ENCODE measurements at regions not wholly inside any gene's neighbourhood (a gene's known extent, or its start where the extent isn't known, plus 50 kb on each side); places are given as distances from the start of the nearest gene placed in this dataset.
A peak's percentile ranks its signal among the peaks of the same experiment; 100 is the strongest.

GRCh38 chrX:25191403-25191802 is 175.6 kb upstream of the ARX start:
- TF ChIP-seq RAD21 (CRISPR knock-in tag; conservative IDR thresholded peaks at IDR 0.05 in 1 of 2, IDR thresholded peaks at IDR 0.05 in 1 of 2) = 0 out of 4 replicates have a peak, but pooled peaks of 1 of the 2 experiments have one; percentile 9
- TF ChIP-seq CTCF (IDR thresholded peaks at IDR 0.05 in 2 of 3, conservative IDR thresholded peaks at IDR 0.05 in 1 of 3; ENCODE audit: insufficient read depth in 2 of 3, low read depth in 1 of 3, low read length in 3 of 3) = peak in 2 of 3 experiments; percentile 15 to 25; a peak in 1 of 6 replicates
- no peak for TF ChIP-seq CREB1 (IDR thresholded peaks at IDR 0.05)
- no peak for TF ChIP-seq CREB1 (CRISPR knock-in tag; IDR thresholded peaks at IDR 0.05)
- no peaks in the 10 kb centered on the region for H3K4me1 ChIP-seq (replicated peaks in 1 of 2; ENCODE audit: control insufficient read depth in 2 of 2, insufficient read depth in 2 of 2, low read length in 2 of 2)
- CTCF ChIA-PET (ENCODE audit: low intra/inter-chr PET ratio) = no interaction called here
- H4K20me1 ChIP-seq (replicated peaks; ENCODE audit: control insufficient read depth, insufficient read depth, low read length) = no peaks in the 10 kb centered on the region
- in situ Hi-C loops (cut with MboI) (no loop called here), intact Hi-C loops (cut with micrococcal nuclease) (no loop called here)
- H3K79me2 ChIP-seq (ENCODE audit: control insufficient read depth, insufficient read depth, low read length) = no peaks in the 10 kb centered on the region
- POLR2A ChIA-PET = interaction anchor here (1.0 kb wide), 1 partner anchor 13 kb away, joined by 4 read pairs; no protein-coding TSS in a partner anchor
- H2AFZ ChIP-seq (ENCODE audit: low read depth, low read length) = no peak overlapping the region
- no TSS peak for BruUV-seq (replicated peaks)
- no peaks in the 10 kb centered on the region for H3K9me1 ChIP-seq (ENCODE audit: control insufficient read depth, insufficient read depth, low read length)
- no peaks in the 10 kb centered on the region for H3K27me3 ChIP-seq (ENCODE audit: control insufficient read depth in 2 of 2, insufficient read depth in 2 of 2, low read length in 2 of 2)
- WGBS (ENCODE audit: insufficient coverage, low coverage, missing lambda C conversion rate) = 3% methylated on average over 7 of the region's 7 CpGs
- H3K4me2 ChIP-seq (ENCODE audit: insufficient read depth, low read length) = no peak overlapping the region
- no peaks in the 10 kb centered on the region for H3K36me3 ChIP-seq (ENCODE audit: control insufficient read depth, insufficient read depth, low read length)
- FAIRE-seq = no peak
- no peak overlapping the region for H3K9ac ChIP-seq (ENCODE audit: insufficient read depth in 1 of 2, low read depth in 2 of 2, low read length in 2 of 2)
- no peaks in the 10 kb centered on the region for H3K9me3 ChIP-seq (replicated peaks; ENCODE audit: control insufficient read depth, insufficient read depth, low read depth, low read length)
- peak; percentile 2 to 30 (median 18) for DNase-seq (ENCODE audit: extremely low read depth in 1 of 4, low spot score in 3 of 4)
- no peak overlapping the region for H3K27ac ChIP-seq (ENCODE audit: extremely low read depth, low read depth, low read length)
- no peak overlapping the region for H3K4me3 ChIP-seq
- 0 out of 3 replicates have a peak, but pooled peaks have one; percentile 54 for ATAC-seq
